ENCODE measurements at regions not wholly inside any gene's neighbourhood (a gene's known extent, or its start where the extent isn't known, plus 50 kb on each side); places are given as distances from the start of the nearest gene placed in this dataset.

- no peak for TF ChIP-seq CTCF (IDR thresholded peaks at IDR 0.05; ENCODE audit: control extremely low read depth in 1 of 3, insufficient read depth in 1 of 3, low read depth in 1 of 3, low read length in 3 of 3)
- no peak for TF ChIP-seq POLR2A (IDR thresholded peaks at IDR 0.05; ENCODE audit: control extremely low read depth in 1 of 2, low read depth in 2 of 2, low read length in 2 of 2)
- no peak for TF ChIP-seq ASH2L (IDR thresholded peaks at IDR 0.05; ENCODE audit: low read length)
- no peak for TF ChIP-seq KDM1A (IDR thresholded peaks at IDR 0.05; ENCODE audit: borderline replicate concordance, low read length)
- no peak for TF ChIP-seq NRF1 (IDR thresholded peaks at IDR 0.05; ENCODE audit: low read depth, low read length)
- no peak for TF ChIP-seq GTF2F1 (IDR thresholded peaks at IDR 0.05; ENCODE audit: borderline replicate concordance, low read depth, low read length)
These were observed 112.3 kb upstream of the CXCL14 start for GRCh38 chr5:135691044-135691443.

All from H1 (cell line).